ENCODE measurements at regions not wholly inside any gene's neighbourhood (a gene's known extent, or its start where the extent isn't known, plus 50 kb on each side); places are given as distances from the start of the nearest gene placed in this dataset.

GRCh38 chr10:125300937-125301336, 140.6 kb upstream of the CTBP2 start:
- TF ChIP-seq CTCF (IDR thresholded peaks at IDR 0.05) (no peak), POLR2A (IDR thresholded peaks at IDR 0.05) (no peak), POLR2AphosphoS5 (IDR thresholded peaks at IDR 0.05) (no peak), EP300 (IDR thresholded peaks at IDR 0.05; ENCODE audit: low read depth) (no peak)
